ENCODE measurements at regions not wholly inside any gene's neighbourhood (a gene's known extent, or its start where the extent isn't known, plus 50 kb on each side); places are given as distances from the start of the nearest gene placed in this dataset.

- H3K27me3 ChIP-seq (replicated peaks; ENCODE audit: insufficient read depth, low read length): no peaks in the 10 kb centered on the region
- H3K79me2 ChIP-seq (ENCODE audit: low read length): no peaks in the 10 kb centered on the region
- H3K9me2 ChIP-seq (replicated peaks; ENCODE audit: insufficient read depth, low read length): no peaks in the 10 kb centered on the region
- no peak overlapping the region for H3K4me2 ChIP-seq (ENCODE audit: low read depth, low read length)
- TF ChIP-seq, protein P1, sequence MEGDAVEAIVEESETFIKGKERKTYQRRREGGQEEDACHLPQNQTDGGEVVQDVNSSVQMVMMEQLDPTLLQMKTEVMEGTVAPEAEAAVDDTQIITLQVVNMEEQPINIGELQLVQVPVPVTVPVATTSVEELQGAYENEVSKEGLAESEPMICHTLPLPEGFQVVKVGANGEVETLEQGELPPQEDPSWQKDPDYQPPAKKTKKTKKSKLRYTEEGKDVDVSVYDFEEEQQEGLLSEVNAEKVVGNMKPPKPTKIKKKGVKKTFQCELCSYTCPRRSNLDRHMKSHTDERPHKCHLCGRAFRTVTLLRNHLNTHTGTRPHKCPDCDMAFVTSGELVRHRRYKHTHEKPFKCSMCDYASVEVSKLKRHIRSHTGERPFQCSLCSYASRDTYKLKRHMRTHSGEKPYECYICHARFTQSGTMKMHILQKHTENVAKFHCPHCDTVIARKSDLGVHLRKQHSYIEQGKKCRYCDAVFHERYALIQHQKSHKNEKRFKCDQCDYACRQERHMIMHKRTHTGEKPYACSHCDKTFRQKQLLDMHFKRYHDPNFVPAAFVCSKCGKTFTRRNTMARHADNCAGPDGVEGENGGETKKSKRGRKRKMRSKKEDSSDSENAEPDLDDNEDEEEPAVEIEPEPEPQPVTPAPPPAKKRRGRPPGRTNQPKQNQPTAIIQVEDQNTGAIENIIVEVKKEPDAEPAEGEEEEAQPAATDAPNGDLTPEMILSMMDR (IDR thresholded peaks at IDR 0.05; ENCODE audit: low read length): no peak
- TF ChIP-seq EZH2 (optimal IDR thresholded peaks at IDR 0.05; ENCODE audit: low read depth, low read length): no peak
- TF ChIP-seq EZH2phosphoT487 (IDR thresholded peaks at IDR 0.05; ENCODE audit: low read length): no peak
- DNase-seq: no peak
- no peak overlapping the region for H3K27ac ChIP-seq (ENCODE audit: low read length)
- H3K4me1 ChIP-seq (ENCODE audit: low read length): no peaks in the 10 kb centered on the region
- H4K20me1 ChIP-seq (ENCODE audit: insufficient read depth, low read length): no peaks in the 10 kb centered on the region
- no peak overlapping the region for H2AFZ ChIP-seq (ENCODE audit: low read length)
- H3K9me3 ChIP-seq (replicated peaks; ENCODE audit: insufficient read depth, low read length): no peaks in the 10 kb centered on the region
- no peaks in the 10 kb centered on the region for H3F3A ChIP-seq (ENCODE audit: insufficient read depth, low read length)
- H3K4me3 ChIP-seq (ENCODE audit: low read length): no peak overlapping the region
- no peaks in the 10 kb centered on the region for H3K36me3 ChIP-seq (replicated peaks; ENCODE audit: insufficient read depth, low read length)
- no peak overlapping the region for H3K9ac ChIP-seq (ENCODE audit: low read length)
These were observed 177.2 kb downstream of the PTN start for GRCh38 chr7:137166363-137166762.

- H3K9ac ChIP-seq (ENCODE audit: low read length): no peak overlapping the region
- no peaks in the 10 kb centered on the region for H3K27me3 ChIP-seq (replicated peaks; ENCODE audit: insufficient read depth, low read length)
- no peaks in the 10 kb centered on the region for H3K36me3 ChIP-seq (replicated peaks; ENCODE audit: insufficient read depth, low read length)
- no peaks in the 10 kb centered on the region for H3K79me2 ChIP-seq (ENCODE audit: low read length)
- no peaks in the 10 kb centered on the region for H4K20me1 ChIP-seq (ENCODE audit: insufficient read depth, low read length)
- H2AFZ ChIP-seq (ENCODE audit: low read length): no peak overlapping the region
- H3K9me3 ChIP-seq (replicated peaks; ENCODE audit: insufficient read depth, low read length): no peaks in the 10 kb centered on the region
- H3K9me2 ChIP-seq (replicated peaks; ENCODE audit: insufficient read depth, low read length): no peaks in the 10 kb centered on the region
- H3K4me3 ChIP-seq (ENCODE audit: low read length): no peak overlapping the region
- TF ChIP-seq, protein P1 (IDR thresholded peaks at IDR 0.05; ENCODE audit: low read length): no peak
- no peak for TF ChIP-seq EZH2phosphoT487 (IDR thresholded peaks at IDR 0.05; ENCODE audit: low read length)
- no peak for TF ChIP-seq EZH2 (optimal IDR thresholded peaks at IDR 0.05; ENCODE audit: low read depth, low read length)
- H3F3A ChIP-seq (ENCODE audit: insufficient read depth, low read length): no peaks in the 10 kb centered on the region
- no peak for DNase-seq
- H3K4me1 ChIP-seq (ENCODE audit: low read length): no peaks in the 10 kb centered on the region
- H3K27ac ChIP-seq (ENCODE audit: low read length): no peak overlapping the region
- no peak overlapping the region for H3K4me2 ChIP-seq (ENCODE audit: low read depth, low read length)
These were observed 177.7 kb downstream of the PTN start for GRCh38 chr7:137165786-137166185.

DNA sequence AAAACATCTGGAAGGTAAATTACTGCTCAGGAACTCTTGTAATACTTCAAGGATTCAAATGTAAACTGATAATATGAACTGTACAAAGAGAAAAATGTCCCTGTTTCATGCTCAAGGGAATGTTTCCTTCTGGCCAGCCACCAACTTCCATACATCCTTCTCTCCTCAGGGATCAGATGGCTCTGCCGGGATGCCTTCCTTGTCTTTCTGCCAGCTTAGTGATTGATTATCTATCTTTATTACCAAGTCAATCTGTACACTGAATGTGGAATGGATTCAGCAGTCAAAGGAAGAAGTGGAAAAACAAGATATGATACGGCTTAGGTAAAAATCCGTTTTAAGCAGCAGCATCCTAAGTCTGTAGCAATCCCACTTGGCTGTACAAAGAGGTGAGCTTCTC, 178.3 kb downstream of the PTN start:
- Histone ChIP-seq H2AFZ (ENCODE audit: low read length) (no peak overlapping the region), H4K20me1 (ENCODE audit: insufficient read depth, low read length) (no peaks in the 10 kb centered on the region)
- TF ChIP-seq EZH2phosphoT487 (IDR thresholded peaks at IDR 0.05; ENCODE audit: low read length) (no peak), EZH2 (optimal IDR thresholded peaks at IDR 0.05; ENCODE audit: low read depth, low read length) (no peak)
- TF ChIP-seq, protein P1 (IDR thresholded peaks at IDR 0.05; ENCODE audit: low read length): no peak

More for the DNA sequence above, 178.3 kb downstream of the PTN start:
- no peak overlapping the region for H3K4me3 ChIP-seq (ENCODE audit: low read length)
- H3K4me2 ChIP-seq (ENCODE audit: low read depth, low read length): no peak overlapping the region
- no peaks in the 10 kb centered on the region for H3K9me2 ChIP-seq (replicated peaks; ENCODE audit: insufficient read depth, low read length)
- no peak overlapping the region for H3K9ac ChIP-seq (ENCODE audit: low read length)
- no peaks in the 10 kb centered on the region for H3K27me3 ChIP-seq (replicated peaks; ENCODE audit: insufficient read depth, low read length)
- no peaks in the 10 kb centered on the region for H3K36me3 ChIP-seq (replicated peaks; ENCODE audit: insufficient read depth, low read length)
- DNase-seq: no peak
- no peaks in the 10 kb centered on the region for H3F3A ChIP-seq (ENCODE audit: insufficient read depth, low read length)
- H3K4me1 ChIP-seq (ENCODE audit: low read length): no peaks in the 10 kb centered on the region
- H3K79me2 ChIP-seq (ENCODE audit: low read length): no peaks in the 10 kb centered on the region
- no peak overlapping the region for H3K27ac ChIP-seq (ENCODE audit: low read length)
- H3K9me3 ChIP-seq (replicated peaks; ENCODE audit: insufficient read depth, low read length): no peaks in the 10 kb centered on the region

Data from MM.1S (cell line).